ENCODE measurements at regions not wholly inside any gene's neighbourhood (a gene's known extent, or its start where the extent isn't known, plus 50 kb on each side); places are given as distances from the start of the nearest gene placed in this dataset.

DNA sequence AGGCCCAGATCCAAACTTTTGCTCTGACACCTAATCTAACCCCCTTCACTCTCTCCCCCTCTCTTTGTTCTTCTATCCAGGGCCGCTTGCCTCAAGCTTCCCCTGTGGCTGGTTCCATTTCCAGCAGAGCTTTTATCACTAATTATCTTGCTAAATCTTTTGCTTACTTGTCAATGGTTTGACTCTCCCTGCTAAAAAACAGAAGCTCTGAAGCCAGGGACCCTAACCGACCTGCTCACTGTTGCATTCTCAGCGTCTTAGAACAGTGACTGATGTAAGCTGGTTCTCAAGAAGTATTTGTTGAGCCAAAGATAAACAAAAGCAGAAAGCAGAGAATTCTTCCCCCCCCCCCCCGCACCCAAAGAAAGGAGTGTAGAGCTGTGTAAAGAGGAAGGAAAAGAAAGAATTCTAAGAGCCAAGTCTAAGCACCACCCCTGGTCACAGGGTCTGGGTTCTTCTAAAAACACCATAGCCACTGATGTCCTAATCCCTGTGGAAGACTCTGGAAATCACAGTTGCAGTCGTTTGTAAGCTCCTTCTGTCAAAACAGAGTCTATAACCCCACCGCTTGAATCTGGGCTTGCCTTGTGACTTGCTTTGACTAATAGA lies 385.8 kb downstream of the MED13L start:
- TF ChIP-seq EZH2phosphoT487 (IDR thresholded peaks at IDR 0.05; ENCODE audit: low read depth, severe bottlenecking, unreplicated experiment), result no peak
- no peak for TF ChIP-seq CTCF (IDR thresholded peaks at IDR 0.05; ENCODE audit: poor library complexity)
- TF ChIP-seq EZH2 (IDR thresholded peaks at IDR 0.05; ENCODE audit: borderline replicate concordance), result no peak

Measured in hepatocyte (in vitro differentiated cells).